HL-60 (cell line): ENCODE measurements at regions not wholly inside any gene's neighbourhood (a gene's known extent, or its start where the extent isn't known, plus 50 kb on each side); places are given as distances from the start of the nearest gene placed in this dataset.

Source experiments
- DNase-seq, 2 experiments: peaks; one replicate each; pipeline ENCODE4 v3.0.0-alpha.2; 2010 to 2020; ENCODE audit warnings: low read depth in 1 of 2, low spot score in 1 of 2
- H3K27ac ChIP-seq: fragments of 250-450 bp; sonication (Bioruptor Pico); replicated peaks from 2 replicates; pipeline ENCODE4 v1.5.1; 2020; ENCODE audit warnings: mild to moderate bottlenecking, moderate library complexity
- H3K27me3 ChIP-seq: fragments of 250-450 bp; sonication (Bioruptor Pico); 2 replicates; pipeline ENCODE4 v1.5.1; 2021; ENCODE audit warnings: mild to moderate bottlenecking, moderate library complexity; ENCODE audit not compliant: insufficient read depth, poor library complexity, severe bottlenecking
- H3K4me3 ChIP-seq: replicated peaks from 2 replicates; pipeline ENCODE4 v1.5.1; 2011; ENCODE audit warnings: mild to moderate bottlenecking, control low read depth, low read length; ENCODE audit not compliant: insufficient read depth
- GABPA ChIP-seq: IDR thresholded peaks from 2 replicates; pipeline ENCODE4 v1.6.1; 2012; ENCODE audit warnings: low read depth
- POLR2AphosphoS5 ChIP-seq: IDR thresholded peaks from 2 replicates; pipeline ENCODE4 v1.6.1; 2012; ENCODE audit warnings: low read depth
- SPI1 ChIP-seq: IDR thresholded peaks from 2 replicates; pipeline ENCODE4 v1.6.1; 2012; ENCODE audit warnings: low read depth, mild to moderate bottlenecking, borderline replicate concordance
- TF ChIP-seq, protein P1 (sequence below): IDR thresholded peaks from one replicate; pipeline ENCODE4 v1.5.1; 2011; ENCODE audit warnings: low read length, control low read depth, inconsistent platforms; ENCODE audit not compliant: insufficient read depth
- TF ChIP-seq, protein P2 (sequence below): IDR thresholded peaks from 2 replicates; pipeline ENCODE4 v1.6.1; 2012; ENCODE audit warnings: low read depth; ENCODE audit not compliant: insufficient replicate concordance

DNA sequence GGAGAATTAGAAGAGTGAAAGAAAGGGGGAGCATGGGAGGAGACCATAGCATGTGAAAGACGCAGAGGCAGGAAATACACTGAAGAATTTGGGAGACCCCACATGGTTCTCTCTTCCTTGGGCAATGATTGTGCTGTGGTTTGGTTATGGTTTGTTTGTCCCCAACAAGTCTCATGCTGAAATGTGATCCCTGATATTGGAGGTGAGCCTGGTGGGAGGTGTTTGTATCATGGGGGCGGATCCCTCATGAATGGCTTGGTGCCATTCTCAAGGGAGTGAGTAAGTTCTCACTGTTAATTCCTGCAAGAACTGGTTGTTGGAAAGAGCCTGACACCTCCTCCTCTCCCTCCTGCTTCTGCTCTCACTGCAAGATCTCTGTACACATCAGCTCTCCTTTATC lies 78.6 kb upstream of the RAI2 start:
- no peak for DNase-seq
- Histone ChIP-seq H3K27me3 (no peaks in the 10 kb centered on the region), H3K4me3 (no peak overlapping the region), H3K27ac (no peak overlapping the region)
- TF ChIP-seq, protein P1, sequence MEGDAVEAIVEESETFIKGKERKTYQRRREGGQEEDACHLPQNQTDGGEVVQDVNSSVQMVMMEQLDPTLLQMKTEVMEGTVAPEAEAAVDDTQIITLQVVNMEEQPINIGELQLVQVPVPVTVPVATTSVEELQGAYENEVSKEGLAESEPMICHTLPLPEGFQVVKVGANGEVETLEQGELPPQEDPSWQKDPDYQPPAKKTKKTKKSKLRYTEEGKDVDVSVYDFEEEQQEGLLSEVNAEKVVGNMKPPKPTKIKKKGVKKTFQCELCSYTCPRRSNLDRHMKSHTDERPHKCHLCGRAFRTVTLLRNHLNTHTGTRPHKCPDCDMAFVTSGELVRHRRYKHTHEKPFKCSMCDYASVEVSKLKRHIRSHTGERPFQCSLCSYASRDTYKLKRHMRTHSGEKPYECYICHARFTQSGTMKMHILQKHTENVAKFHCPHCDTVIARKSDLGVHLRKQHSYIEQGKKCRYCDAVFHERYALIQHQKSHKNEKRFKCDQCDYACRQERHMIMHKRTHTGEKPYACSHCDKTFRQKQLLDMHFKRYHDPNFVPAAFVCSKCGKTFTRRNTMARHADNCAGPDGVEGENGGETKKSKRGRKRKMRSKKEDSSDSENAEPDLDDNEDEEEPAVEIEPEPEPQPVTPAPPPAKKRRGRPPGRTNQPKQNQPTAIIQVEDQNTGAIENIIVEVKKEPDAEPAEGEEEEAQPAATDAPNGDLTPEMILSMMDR: no peak
- TF ChIP-seq GABPA: no peak
- no peak for TF ChIP-seq POLR2AphosphoS5
- TF ChIP-seq, protein P2, sequence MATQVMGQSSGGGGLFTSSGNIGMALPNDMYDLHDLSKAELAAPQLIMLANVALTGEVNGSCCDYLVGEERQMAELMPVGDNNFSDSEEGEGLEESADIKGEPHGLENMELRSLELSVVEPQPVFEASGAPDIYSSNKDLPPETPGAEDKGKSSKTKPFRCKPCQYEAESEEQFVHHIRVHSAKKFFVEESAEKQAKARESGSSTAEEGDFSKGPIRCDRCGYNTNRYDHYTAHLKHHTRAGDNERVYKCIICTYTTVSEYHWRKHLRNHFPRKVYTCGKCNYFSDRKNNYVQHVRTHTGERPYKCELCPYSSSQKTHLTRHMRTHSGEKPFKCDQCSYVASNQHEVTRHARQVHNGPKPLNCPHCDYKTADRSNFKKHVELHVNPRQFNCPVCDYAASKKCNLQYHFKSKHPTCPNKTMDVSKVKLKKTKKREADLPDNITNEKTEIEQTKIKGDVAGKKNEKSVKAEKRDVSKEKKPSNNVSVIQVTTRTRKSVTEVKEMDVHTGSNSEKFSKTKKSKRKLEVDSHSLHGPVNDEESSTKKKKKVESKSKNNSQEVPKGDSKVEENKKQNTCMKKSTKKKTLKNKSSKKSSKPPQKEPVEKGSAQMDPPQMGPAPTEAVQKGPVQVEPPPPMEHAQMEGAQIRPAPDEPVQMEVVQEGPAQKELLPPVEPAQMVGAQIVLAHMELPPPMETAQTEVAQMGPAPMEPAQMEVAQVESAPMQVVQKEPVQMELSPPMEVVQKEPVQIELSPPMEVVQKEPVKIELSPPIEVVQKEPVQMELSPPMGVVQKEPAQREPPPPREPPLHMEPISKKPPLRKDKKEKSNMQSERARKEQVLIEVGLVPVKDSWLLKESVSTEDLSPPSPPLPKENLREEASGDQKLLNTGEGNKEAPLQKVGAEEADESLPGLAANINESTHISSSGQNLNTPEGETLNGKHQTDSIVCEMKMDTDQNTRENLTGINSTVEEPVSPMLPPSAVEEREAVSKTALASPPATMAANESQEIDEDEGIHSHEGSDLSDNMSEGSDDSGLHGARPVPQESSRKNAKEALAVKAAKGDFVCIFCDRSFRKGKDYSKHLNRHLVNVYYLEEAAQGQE: no peak
- no peak for TF ChIP-seq SPI1

DNA sequence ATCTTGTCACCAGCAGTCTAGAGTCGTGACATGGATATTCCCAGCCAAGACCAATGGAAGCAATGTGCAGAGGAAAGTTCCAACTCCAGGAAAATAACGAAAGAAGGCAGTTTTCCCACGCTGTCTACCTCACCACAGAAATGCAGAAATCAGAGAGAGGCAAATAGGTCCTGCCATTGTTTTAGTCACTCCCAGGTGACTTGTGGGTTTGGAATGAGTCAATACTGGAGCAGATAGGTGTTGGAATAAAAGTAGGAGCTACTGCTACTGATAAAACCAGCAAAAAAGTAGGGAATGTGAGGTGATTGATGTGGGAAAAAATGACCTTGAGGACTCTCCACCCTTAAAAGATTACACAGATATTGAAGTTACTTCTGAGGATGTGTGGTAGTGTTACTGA lies 72.8 kb upstream of the RAI2 start:
- DNase-seq: no peak
- TF ChIP-seq, protein P1: no peak
- TF ChIP-seq GABPA (no peak), SPI1 (no peak), POLR2AphosphoS5 (no peak)
- TF ChIP-seq, protein P2: no peak
- Histone ChIP-seq H3K27ac (no peak overlapping the region), H3K27me3 (no peaks in the 10 kb centered on the region), H3K4me3 (no peak overlapping the region)

DNA sequence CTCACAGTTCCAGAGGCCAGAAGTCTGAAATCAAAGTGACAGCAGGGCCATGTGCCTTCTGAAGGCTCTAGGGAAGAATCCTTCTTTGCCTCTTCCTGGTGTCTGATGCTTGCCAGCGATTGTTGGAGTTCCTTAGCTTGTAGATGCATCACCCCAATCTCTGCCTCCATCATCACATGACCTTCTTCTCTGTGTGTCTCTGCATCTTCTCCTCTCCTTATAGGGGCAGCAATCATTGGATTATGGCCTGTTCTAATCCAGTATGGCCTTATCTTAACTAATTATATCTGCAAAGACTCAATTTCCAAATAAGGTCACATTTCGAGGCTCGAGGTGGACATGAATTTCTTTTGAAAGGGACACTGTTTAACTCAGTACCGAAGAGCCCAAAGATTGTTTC lies 71.7 kb upstream of the RAI2 start:
- DNase-seq: no peak
- no peak overlapping the region for H3K27ac ChIP-seq
- H3K4me3 ChIP-seq: no peak overlapping the region
- no peaks in the 10 kb centered on the region for H3K27me3 ChIP-seq
- TF ChIP-seq POLR2AphosphoS5 (no peak), GABPA (no peak), SPI1 (no peak)
- TF ChIP-seq, protein P2: no peak
- TF ChIP-seq, protein P1: no peak
